ENCODE measurements at regions not wholly inside any gene's neighbourhood (a gene's known extent, or its start where the extent isn't known, plus 50 kb on each side); places are given as distances from the start of the nearest gene placed in this dataset.

- H3K36me3 Mint-ChIP-seq, result no peaks in the 10 kb centered on the region
- no peak for ATAC-seq
- no peak for DNase-seq (ENCODE audit: low spot score)
- no peak overlapping the region for H3K27ac Mint-ChIP-seq
- H3K27me3 Mint-ChIP-seq, result no peaks in the 10 kb centered on the region
- peaks cover 8% of the 10 kb centered on the region for H3K9me3 Mint-ChIP-seq
- H3K4me3 Mint-ChIP-seq, result no peak overlapping the region
- H3K4me1 Mint-ChIP-seq (ENCODE audit: low read depth in 2 of 2), result no peaks in the 10 kb centered on the region
Measured at GRCh38 chr13:64959276-64959675, 2270.9 kb downstream of the PCDH9 start.

GRCh38 chr13:64958106-64958505 lies 2272.0 kb downstream of the PCDH9 start:
- H3K27me3 Mint-ChIP-seq, result no peaks in the 10 kb centered on the region
- no peaks in the 10 kb centered on the region for H3K4me1 Mint-ChIP-seq (ENCODE audit: low read depth in 2 of 2)
- H3K36me3 Mint-ChIP-seq, result no peaks in the 10 kb centered on the region
- DNase-seq (ENCODE audit: low spot score) (no peak), ATAC-seq (no peak)
- H3K4me3 Mint-ChIP-seq, result no peak overlapping the region
- H3K9me3 Mint-ChIP-seq, result peaks cover 4% of the 10 kb centered on the region
- H3K27ac Mint-ChIP-seq, result no peak overlapping the region

GRCh38 chr13:64938660-64939059 lies 2291.5 kb downstream of the PCDH9 start:
- Mint-ChIP-seq H3K4me3 (no peak overlapping the region), H3K27ac (no peak overlapping the region), H3K27me3 (no peaks in the 10 kb centered on the region), H3K36me3 (no peaks in the 10 kb centered on the region), H3K9me3 (peaks cover 6% of the 10 kb centered on the region), H3K4me1 (ENCODE audit: low read depth in 2 of 2) (no peaks in the 10 kb centered on the region)
- ATAC-seq (no peak), DNase-seq (ENCODE audit: low spot score) (no peak)

GRCh38 chr13:64937302-64937701 lies 2292.8 kb downstream of the PCDH9 start:
- H3K9me3 Mint-ChIP-seq, result peaks cover 6% of the 10 kb centered on the region
- ATAC-seq (no peak), DNase-seq (ENCODE audit: low spot score) (no peak)
- no peak overlapping the region for H3K27ac Mint-ChIP-seq
- H3K36me3 Mint-ChIP-seq, result no peaks in the 10 kb centered on the region
- H3K27me3 Mint-ChIP-seq, result no peaks in the 10 kb centered on the region
- H3K4me1 Mint-ChIP-seq (ENCODE audit: low read depth in 2 of 2), result no peaks in the 10 kb centered on the region
- no peak overlapping the region for H3K4me3 Mint-ChIP-seq

- Mint-ChIP-seq H3K4me1 (ENCODE audit: low read depth in 2 of 2) (no peaks in the 10 kb centered on the region), H3K27ac (no peak overlapping the region), H3K4me3 (no peak overlapping the region), H3K27me3 (no peaks in the 10 kb centered on the region), H3K36me3 (no peaks in the 10 kb centered on the region), H3K9me3 (peaks cover 6% of the 10 kb centered on the region)
- DNase-seq (ENCODE audit: low spot score), result no peak
- no peak for ATAC-seq
Measured at GRCh38 chr13:64936879-64937278, 2293.3 kb downstream of the PCDH9 start.

- H3K36me3 Mint-ChIP-seq, result no peaks in the 10 kb centered on the region
- no peak overlapping the region for H3K27ac Mint-ChIP-seq
- DNase-seq (ENCODE audit: low spot score) (no peak), ATAC-seq (no peak)
- H3K4me1 Mint-ChIP-seq (ENCODE audit: low read depth in 2 of 2), result no peaks in the 10 kb centered on the region
- no peaks in the 10 kb centered on the region for H3K27me3 Mint-ChIP-seq
- H3K9me3 Mint-ChIP-seq, result peaks cover 6% of the 10 kb centered on the region
- H3K4me3 Mint-ChIP-seq, result no peak overlapping the region
Measured at GRCh38 chr13:64935441-64935840, 2294.7 kb downstream of the PCDH9 start.

- H3K36me3 Mint-ChIP-seq, result no peaks in the 10 kb centered on the region
- ATAC-seq (no peak), DNase-seq (ENCODE audit: low spot score) (no peak)
- no peaks in the 10 kb centered on the region for H3K4me1 Mint-ChIP-seq (ENCODE audit: low read depth in 2 of 2)
- H3K27me3 Mint-ChIP-seq, result no peaks in the 10 kb centered on the region
- H3K27ac Mint-ChIP-seq, result no peak overlapping the region
- peaks cover 6% of the 10 kb centered on the region for H3K9me3 Mint-ChIP-seq
- H3K4me3 Mint-ChIP-seq, result no peak overlapping the region
Measured at GRCh38 chr13:64934569-64935362, 2295.4 kb downstream of the PCDH9 start.

GRCh38 chr13:64930636-64931035 lies 2299.5 kb downstream of the PCDH9 start:
- Mint-ChIP-seq H3K36me3 (no peaks in the 10 kb centered on the region), H3K9me3 (peaks cover 9% of the 10 kb centered on the region), H3K27ac (no peak overlapping the region), H3K4me1 (ENCODE audit: low read depth in 2 of 2) (no peaks in the 10 kb centered on the region), H3K4me3 (no peak overlapping the region), H3K27me3 (no peaks in the 10 kb centered on the region)
- DNase-seq (ENCODE audit: low spot score) (no peak), ATAC-seq (no peak)

GRCh38 chr13:64928696-64929499 lies 2301.2 kb downstream of the PCDH9 start:
- Mint-ChIP-seq H3K4me3 (no peak overlapping the region), H3K27ac (no peak overlapping the region), H3K9me3 (peaks cover 3% of the 10 kb centered on the region), H3K27me3 (no peaks in the 10 kb centered on the region), H3K4me1 (ENCODE audit: low read depth in 2 of 2) (no peaks in the 10 kb centered on the region), H3K36me3 (no peaks in the 10 kb centered on the region)
- no peak for ATAC-seq
- DNase-seq (ENCODE audit: low spot score), result no peak

GRCh38 chr13:64925727-64926126 lies 2304.4 kb downstream of the PCDH9 start:
- Mint-ChIP-seq H3K36me3 (peaks cover 4% of the 10 kb centered on the region), H3K27me3 (no peaks in the 10 kb centered on the region), H3K27ac (no peak overlapping the region), H3K4me1 (ENCODE audit: low read depth in 2 of 2) (no peaks in the 10 kb centered on the region), H3K4me3 (no peak overlapping the region), H3K9me3 (peaks cover 11% of the 10 kb centered on the region)
- ATAC-seq (peak in 1 of 2 donors; percentile 38), DNase-seq (ENCODE audit: low spot score) (no peak)

- H3K27me3 Mint-ChIP-seq, result no peaks in the 10 kb centered on the region
- no peak overlapping the region for H3K4me3 Mint-ChIP-seq
- peaks cover 4% of the 10 kb centered on the region for H3K36me3 Mint-ChIP-seq
- no peak for DNase-seq (ENCODE audit: low spot score)
- H3K27ac Mint-ChIP-seq, result no peak overlapping the region
- peaks cover 13% of the 10 kb centered on the region for H3K9me3 Mint-ChIP-seq
- no peaks in the 10 kb centered on the region for H3K4me1 Mint-ChIP-seq (ENCODE audit: low read depth in 2 of 2)
- peak in 1 of 2 donors; percentile 33 for ATAC-seq
Measured at GRCh38 chr13:64925284-64925683, 2304.9 kb downstream of the PCDH9 start.

- Mint-ChIP-seq H3K36me3 (peaks cover 4% of the 10 kb centered on the region), H3K9me3 (peaks cover 14% of the 10 kb centered on the region), H3K4me1 (ENCODE audit: low read depth in 2 of 2) (no peaks in the 10 kb centered on the region), H3K4me3 (no peak overlapping the region), H3K27me3 (no peaks in the 10 kb centered on the region), H3K27ac (no peak overlapping the region)
- ATAC-seq (no peak), DNase-seq (ENCODE audit: low spot score) (no peak)
Measured at GRCh38 chr13:64924401-64924800, 2305.7 kb downstream of the PCDH9 start.

GRCh38 chr13:64917566-64917965 lies 2312.6 kb downstream of the PCDH9 start:
- H3K27me3 Mint-ChIP-seq, result no peaks in the 10 kb centered on the region
- ATAC-seq, result no peak

GRCh38 chr13:64912141-64912540 lies 2318.0 kb downstream of the PCDH9 start:
- no peak for DNase-seq (ENCODE audit: low spot score)
- Mint-ChIP-seq H3K4me3 (no peak overlapping the region), H3K4me1 (ENCODE audit: low read depth in 2 of 2) (no peaks in the 10 kb centered on the region), H3K36me3 (peaks cover 4% of the 10 kb centered on the region), H3K27ac (no peak overlapping the region), H3K27me3 (no peaks in the 10 kb centered on the region), H3K9me3 (peaks cover 22% of the 10 kb centered on the region)
- no peak for ATAC-seq

More at GRCh38 chr13:64917566-64917965, 2312.6 kb downstream of the PCDH9 start:
- no peak for DNase-seq (ENCODE audit: low spot score)
- peaks cover 19% of the 10 kb centered on the region for H3K9me3 Mint-ChIP-seq
- no peak overlapping the region for H3K4me3 Mint-ChIP-seq
- H3K27ac Mint-ChIP-seq, result no peak overlapping the region
- H3K36me3 Mint-ChIP-seq, result peaks cover 8% of the 10 kb centered on the region
- no peaks in the 10 kb centered on the region for H3K4me1 Mint-ChIP-seq (ENCODE audit: low read depth in 2 of 2)

Measured in natural killer cell treated with Interleukin-12 subunit alpha and Interleukin-12 subunit beta and Interleukin-15 and Interleukin-18, amount 100 ng/mL, for 72 hours (primary cell).